ENCODE measurements at regions not wholly inside any gene's neighbourhood (a gene's known extent, or its start where the extent isn't known, plus 50 kb on each side); places are given as distances from the start of the nearest gene placed in this dataset.

- TF ChIP-seq POLR2A (IDR thresholded peaks at IDR 0.05; ENCODE audit: low read depth): no peak
- TF ChIP-seq CTCF (IDR thresholded peaks at IDR 0.05): no peak
These were observed 133.3 kb downstream of the TNFSF13B start for GRCh38 chr13:108402850-108403249.

Measured in esophagus muscularis mucosa (tissue), 3 donors.